HG03571 (cell line): ENCODE measurements at regions not wholly inside any gene's neighbourhood (a gene's known extent, or its start where the extent isn't known, plus 50 kb on each side); places are given as distances from the start of the nearest gene placed in this dataset.

ENCODE experiments used
- ATAC-seq: cut with Tn5 transposase; IDR thresholded peaks from one replicate; pipeline ENCODE4 v1.9.1; 2021; ENCODE audit not compliant: unreplicated experiment

- no peak for ATAC-seq
These were observed 55.8 kb upstream of the AJAP1 start for GRCh38 chr1:4598561-4598960.

GRCh38 chr1:4599521-4599920 lies 54.9 kb upstream of the AJAP1 start:
- ATAC-seq = no peak

DNA sequence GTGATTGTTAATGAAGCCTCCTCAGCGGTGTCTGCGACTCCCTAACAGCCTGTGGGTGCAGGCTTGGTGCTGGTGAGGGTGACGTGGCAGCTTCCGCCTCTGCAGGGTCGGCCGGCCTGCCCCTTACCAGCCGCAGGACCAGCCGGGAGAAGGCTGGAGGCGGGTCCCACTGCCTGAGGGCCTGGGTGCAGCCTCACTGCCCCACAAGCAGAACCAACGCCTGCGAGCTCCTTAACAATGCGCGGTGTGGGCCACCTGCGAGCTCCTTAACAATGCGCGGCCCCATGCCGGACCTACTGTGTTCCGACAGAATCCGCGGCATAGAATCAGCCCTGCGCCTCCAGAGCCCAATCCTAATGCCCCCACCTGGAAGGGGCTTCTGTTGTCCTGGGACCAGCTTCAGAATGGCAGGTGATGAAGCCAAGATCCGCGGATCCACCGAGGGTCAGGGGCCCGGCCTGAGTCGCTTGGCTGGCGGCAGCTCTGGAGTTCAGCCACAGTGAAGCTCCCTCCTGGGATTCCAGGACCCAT lies 54.4 kb upstream of the AJAP1 start:
- ATAC-seq = no peak

DNA sequence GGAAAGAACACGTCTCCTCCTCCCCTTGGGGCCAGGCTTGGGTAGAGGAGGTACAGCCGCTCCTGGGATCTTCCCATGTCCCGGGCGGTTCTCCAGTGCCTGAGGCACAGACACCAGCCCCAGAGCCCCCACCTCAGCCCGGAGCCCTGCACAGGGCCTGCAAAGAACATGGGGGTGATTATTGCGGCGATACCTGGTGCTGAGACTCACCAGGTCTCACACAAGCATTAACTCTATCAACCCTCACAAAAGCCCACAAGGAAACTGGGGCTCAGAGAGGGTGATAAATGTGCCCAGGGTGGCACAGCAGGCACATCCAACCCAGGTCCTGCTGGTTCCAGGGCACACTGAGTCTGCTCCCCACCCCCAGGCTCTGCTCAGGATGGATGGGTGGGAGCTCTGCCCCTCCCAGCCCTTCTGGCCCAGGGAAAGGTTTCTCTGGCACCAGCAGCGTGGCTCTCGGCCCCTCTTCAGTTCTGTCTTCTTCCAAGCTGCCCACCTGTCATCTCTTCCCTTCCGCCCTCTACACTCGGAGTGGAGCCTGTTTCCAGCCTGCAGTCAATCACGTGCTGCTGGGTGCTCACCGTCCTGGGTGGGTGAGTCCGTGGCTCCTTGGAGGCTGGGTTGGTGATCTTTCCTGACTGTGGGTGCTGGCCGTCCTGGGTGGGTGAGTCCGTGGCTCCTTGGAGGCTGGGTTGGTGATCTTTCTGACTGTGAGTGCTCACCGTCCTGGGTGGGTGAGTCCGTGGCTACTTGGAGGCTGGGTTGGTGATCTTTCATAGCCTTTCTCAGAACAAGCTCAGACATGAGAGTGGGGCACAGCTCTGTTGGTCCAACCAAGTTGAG lies 53.6 kb upstream of the AJAP1 start:
- no peak for ATAC-seq

- ATAC-seq = no peak
These were observed 52.5 kb upstream of the AJAP1 start for GRCh38 chr1:4601941-4602340.

DNA sequence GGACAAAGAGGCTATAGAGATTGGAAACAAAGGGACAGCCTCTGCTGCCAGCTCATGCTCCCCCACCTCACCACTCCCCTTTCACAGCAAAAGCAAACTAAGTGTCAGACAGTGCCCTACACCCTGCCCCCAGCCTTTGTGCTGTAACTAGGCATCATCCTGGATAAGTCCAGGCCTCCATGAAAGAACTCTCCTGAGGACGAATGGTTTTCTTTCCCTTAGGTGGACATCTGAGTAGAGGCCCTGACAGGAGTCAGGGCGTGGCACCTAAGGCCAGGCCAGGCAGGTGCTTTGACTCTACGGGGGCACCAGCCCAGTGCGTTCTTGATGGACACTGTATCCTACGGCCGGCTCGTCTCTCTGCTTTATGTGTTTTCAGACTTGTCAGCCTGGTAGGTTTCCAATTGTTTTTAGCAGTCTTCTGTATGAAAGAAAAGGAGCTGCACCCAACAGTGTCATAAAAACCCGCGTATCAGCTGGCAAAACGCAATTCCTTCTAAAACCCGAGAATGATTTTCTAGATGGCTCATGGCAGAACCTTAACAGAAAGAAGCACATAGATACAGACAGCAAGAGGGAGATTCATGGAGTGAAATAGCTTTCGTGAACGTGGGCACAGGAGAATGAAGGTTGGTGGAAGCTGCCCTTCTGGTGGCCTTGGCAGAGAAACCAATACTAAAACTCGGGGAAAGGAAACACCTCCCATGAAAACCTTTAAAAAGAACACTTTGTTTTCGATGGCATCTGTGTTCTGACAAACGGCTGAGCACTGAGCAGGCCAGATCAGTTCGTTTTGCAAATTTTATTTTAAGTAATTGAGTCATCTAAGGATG lies 51.7 kb upstream of the AJAP1 start:
- ATAC-seq = no peak

DNA sequence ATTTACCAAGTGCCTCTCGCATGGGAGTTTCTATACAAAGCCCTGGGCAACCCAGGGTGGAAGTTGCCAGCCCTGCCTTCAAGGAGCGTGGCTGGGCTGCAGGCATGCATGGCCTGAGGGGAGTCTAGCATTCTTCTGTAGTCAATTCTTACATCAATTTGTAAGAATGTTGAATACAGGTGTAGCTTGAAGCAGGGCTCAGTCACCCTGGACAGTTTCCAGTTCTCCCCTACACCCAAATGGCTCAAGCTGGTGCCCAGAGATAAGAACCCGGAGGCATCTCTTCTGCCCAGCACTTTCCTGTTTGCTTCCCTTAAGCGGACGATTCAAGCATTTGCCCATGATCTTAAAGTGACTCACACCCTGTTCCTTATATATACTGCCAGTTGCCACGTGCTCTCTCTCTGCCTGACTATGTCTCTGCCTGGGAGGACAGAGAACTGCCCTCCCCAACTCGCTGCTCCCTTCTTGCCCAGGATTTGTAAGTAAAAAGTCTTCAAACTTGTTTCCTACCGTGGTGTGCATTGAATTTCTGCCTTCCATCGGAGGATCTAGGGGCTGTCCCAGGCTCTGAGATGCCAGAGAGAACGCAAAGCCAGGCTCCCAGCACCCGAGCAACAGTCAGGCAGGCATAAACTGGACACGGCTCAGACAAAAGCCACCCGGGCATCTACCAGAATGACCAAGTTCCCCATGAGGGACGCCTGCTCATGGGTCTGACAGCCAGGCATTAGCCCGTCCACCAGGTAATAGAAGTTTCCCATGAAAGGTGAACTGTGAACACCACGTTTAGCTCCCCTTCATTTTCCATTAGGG lies 50.9 kb upstream of the AJAP1 start:
- no peak for ATAC-seq
